SK-N-MC (cell line): ENCODE measurements at regions not wholly inside any gene's neighbourhood (a gene's known extent, or its start where the extent isn't known, plus 50 kb on each side); places are given as distances from the start of the nearest gene placed in this dataset.

Experiments
- EZH2 ChIP-seq: fragments of 200-600 bp; sonication (generic); IDR thresholded peaks from one replicate; pipeline ENCODE4 v1.6.1; 2017; ENCODE audit warnings: antibody characterized with exemption
- FOXP2 ChIP-seq: optimal IDR thresholded peaks from 2 replicates; pipeline ENCODE3; 2011; ENCODE audit warnings: mild to moderate bottlenecking, moderate library complexity; ENCODE audit not compliant: insufficient read depth; ENCODE audit errors: extremely low read length, control extremely low read depth
- POLR2AphosphoS5 ChIP-seq: IDR thresholded peaks from 2 replicates; pipeline ENCODE4 v1.6.1; 2012; ENCODE audit warnings: mild to moderate bottlenecking, low read depth, low read length, borderline replicate concordance

DNA sequence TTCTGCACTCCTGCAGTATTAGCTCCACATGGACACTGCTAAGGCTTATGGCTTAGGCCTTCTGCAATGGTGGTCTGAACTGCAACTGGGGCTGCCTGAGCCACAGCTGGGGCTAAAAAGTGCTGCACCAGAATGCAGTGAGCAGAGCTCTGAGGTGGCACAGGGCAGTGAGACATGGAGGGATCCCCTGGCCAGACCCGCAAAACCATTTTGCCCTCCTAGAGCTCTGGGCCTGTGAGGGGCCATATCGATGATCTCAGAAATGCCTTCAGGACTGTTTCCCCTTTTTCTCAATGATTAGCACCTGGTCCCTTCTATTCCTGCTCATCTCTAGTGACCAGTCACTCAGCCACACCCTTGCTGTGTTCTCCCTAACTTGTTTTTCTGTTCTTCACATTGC is 397.7 kb downstream of the UQCRFS1 start:
- no peak for TF ChIP-seq EZH2
- no peak for TF ChIP-seq POLR2AphosphoS5
- no peak for TF ChIP-seq FOXP2
